ENCODE measurements at regions not wholly inside any gene's neighbourhood (a gene's known extent, or its start where the extent isn't known, plus 50 kb on each side); places are given as distances from the start of the nearest gene placed in this dataset.

GRCh38 chrX:7218321-7219152 is 70.6 kb upstream of the PUDP start:
- no peak for DNase-seq

GRCh38 chrX:7216981-7217587 is 69.1 kb upstream of the PUDP start:
- no peak for DNase-seq

GRCh38 chrX:7215842-7216241 is 67.9 kb upstream of the PUDP start:
- DNase-seq = no peak

GRCh38 chrX:7214251-7214650 is 66.3 kb upstream of the PUDP start:
- no peak for DNase-seq

- no peak for DNase-seq
These were observed 57.2 kb upstream of the PUDP start for GRCh38 chrX:7205037-7205577.

- no peak for DNase-seq
These were observed 56.7 kb upstream of the PUDP start for GRCh38 chrX:7204619-7205018.

- DNase-seq = no peak
These were observed 54.3 kb upstream of the PUDP start for GRCh38 chrX:7202206-7202605.

GRCh38 chrX:7201496-7201895 is 53.5 kb upstream of the PUDP start:
- DNase-seq = no peak

GRCh38 chrX:7198499-7198898 is 50.5 kb upstream of the PUDP start:
- DNase-seq = no peak

Measured in C1 segment of cervical spinal cord (tissue), 14 donors.